Activated T-cell treated with anti-CD3 and anti-CD28 coated beads, Interleukin-2, amount 50 U/mL, for 48 hours (primary cell): ENCODE measurements at regions not wholly inside any gene's neighbourhood (a gene's known extent, or its start where the extent isn't known, plus 50 kb on each side); places are given as distances from the start of the nearest gene placed in this dataset.
"Not testable (repeated sequence)": the region's sequence is repeated elsewhere in the genome, so short reads cannot be mapped to it uniquely, and the experiment has no call there.

ENCODE experiments used
- DNase-seq, 2 experiments: peaks; one replicate each; pipeline ENCODE4 v3.0.0-alpha.2; 2020

GRCh38 chr13:44132710-44133109 lies 240.9 kb upstream of the SERP2 start:
- DNase-seq = no peak

GRCh38 chr13:44133626-44134025 lies 240.0 kb upstream of the SERP2 start:
- no peak for DNase-seq

GRCh38 chr13:44135566-44135965 lies 238.1 kb upstream of the SERP2 start:
- DNase-seq = no peak

GRCh38 chr13:44136696-44137268 lies 236.8 kb upstream of the SERP2 start:
- DNase-seq = no peak

GRCh38 chr13:44137466-44137865 lies 236.2 kb upstream of the SERP2 start:
- DNase-seq = no peak

GRCh38 chr13:44140146-44140545 lies 233.5 kb upstream of the SERP2 start:
- DNase-seq = no peak

- no peak for DNase-seq
Measured at GRCh38 chr13:44140888-44141724, 232.5 kb upstream of the SERP2 start.

GRCh38 chr13:44141725-44142539 lies 231.7 kb upstream of the SERP2 start:
- DNase-seq = peak; percentile 97 to 98

GRCh38 chr13:44142540-44142867 lies 231.1 kb upstream of the SERP2 start:
- peak in 1 of 2 experiments; percentile 18 for DNase-seq

- no peak for DNase-seq
Measured at GRCh38 chr13:44142941-44143665, 230.5 kb upstream of the SERP2 start.

- DNase-seq = no peak
Measured at GRCh38 chr13:44146138-44146537, 227.5 kb upstream of the SERP2 start.

GRCh38 chr13:44147233-44147632 lies 226.4 kb upstream of the SERP2 start:
- DNase-seq = no peak

- no peak for DNase-seq
Measured at GRCh38 chr13:44147648-44148047, 226.0 kb upstream of the SERP2 start.

GRCh38 chr13:44148159-44148914 lies 225.3 kb upstream of the SERP2 start:
- no peak for DNase-seq

- DNase-seq = not testable (repeated sequence)
Measured at GRCh38 chr13:44149231-44149630, 224.4 kb upstream of the SERP2 start.

GRCh38 chr13:44149821-44150220 lies 223.8 kb upstream of the SERP2 start:
- DNase-seq = no peak

GRCh38 chr13:44151474-44151873 lies 222.2 kb upstream of the SERP2 start:
- no peak for DNase-seq

GRCh38 chr13:44153496-44153895 lies 220.1 kb upstream of the SERP2 start:
- DNase-seq = no peak

GRCh38 chr13:44155422-44156293 lies 218.0 kb upstream of the SERP2 start:
- no peak for DNase-seq

GRCh38 chr13:44156294-44156658 lies 217.3 kb upstream of the SERP2 start:
- DNase-seq = no peak

- no peak for DNase-seq
Measured at GRCh38 chr13:44157606-44158005, 216.0 kb upstream of the SERP2 start.
